Kidney epithelial cell (primary cell): ENCODE measurements at regions not wholly inside any gene's neighbourhood (a gene's known extent, or its start where the extent isn't known, plus 50 kb on each side); places are given as distances from the start of the nearest gene placed in this dataset.

Source experiments
- DNase-seq: peaks from one replicate; pipeline ENCODE4 v3.0.0-alpha.2; 2010; ENCODE audit warnings: low read depth
- H3K27me3 ChIP-seq: 2 replicates; pipeline ENCODE4 v1.6.0; 2011; ENCODE audit warnings: low read length; ENCODE audit not compliant: control insufficient read depth, insufficient read depth
- H3K36me3 ChIP-seq: 2 replicates; pipeline ENCODE4 v1.5.1; 2011; ENCODE audit warnings: low read length; ENCODE audit not compliant: control insufficient read depth, insufficient read depth
- H3K4me3 ChIP-seq: 2 replicates; pipeline ENCODE4 v1.5.1; 2011; ENCODE audit warnings: low read depth, mild to moderate bottlenecking, control low read depth, low read length
- CTCF ChIP-seq: IDR thresholded peaks from 2 replicates; pipeline ENCODE4 v1.5.1; 2011; ENCODE audit warnings: mild to moderate bottlenecking, moderate library complexity, low read length, control low read depth, inconsistent platforms; ENCODE audit not compliant: insufficient read depth, poor library complexity, severe bottlenecking

GRCh38 chr11:134864968-134865305 is 452.9 kb upstream of the B3GAT1 start:
- H3K4me3 ChIP-seq = no peak overlapping the region
- no peak for TF ChIP-seq CTCF
- no peak for DNase-seq
- no peaks in the 10 kb centered on the region for H3K27me3 ChIP-seq
- H3K36me3 ChIP-seq = no peaks in the 10 kb centered on the region

DNA sequence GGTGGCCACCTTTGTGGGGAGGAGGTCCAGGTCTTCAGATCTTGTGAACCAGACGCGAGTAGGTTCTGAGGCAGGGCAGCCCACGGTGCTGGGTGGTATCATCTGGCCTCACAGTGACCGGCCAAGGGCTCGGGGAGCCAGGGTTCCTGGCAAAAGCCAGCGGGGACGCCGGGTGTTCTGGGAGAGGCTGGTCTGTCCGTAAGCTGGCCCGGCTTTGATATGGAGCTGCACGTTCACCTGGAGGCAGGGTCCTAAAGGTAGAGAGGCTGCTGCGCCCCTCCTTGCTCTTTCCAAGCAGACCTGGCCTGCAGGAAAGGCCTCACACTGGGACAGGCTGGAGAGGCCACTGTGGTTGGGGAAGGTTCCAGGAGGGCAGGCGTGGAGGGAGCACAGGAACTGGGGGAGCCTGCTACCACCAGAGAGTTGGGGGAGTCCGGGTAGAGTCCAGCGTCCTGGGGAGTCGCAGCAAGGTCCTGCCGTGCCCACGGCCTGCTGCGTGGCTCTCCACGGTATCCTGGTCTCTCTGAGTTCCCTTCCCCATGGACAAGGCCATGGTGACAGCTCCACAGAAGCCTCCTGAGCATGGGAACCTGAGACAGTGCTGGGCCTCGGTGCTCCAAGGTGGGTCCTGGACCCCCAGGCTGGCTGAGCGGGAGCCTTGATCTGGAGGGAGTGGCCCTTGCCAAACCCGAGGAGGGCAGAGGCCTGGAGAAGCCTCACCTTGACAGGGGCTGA is 452.4 kb upstream of the B3GAT1 start:
- Histone ChIP-seq H3K27me3 (no peaks in the 10 kb centered on the region), H3K4me3 (no peak overlapping the region), H3K36me3 (no peaks in the 10 kb centered on the region)
- DNase-seq = no peak
- no peak for TF ChIP-seq CTCF

DNA sequence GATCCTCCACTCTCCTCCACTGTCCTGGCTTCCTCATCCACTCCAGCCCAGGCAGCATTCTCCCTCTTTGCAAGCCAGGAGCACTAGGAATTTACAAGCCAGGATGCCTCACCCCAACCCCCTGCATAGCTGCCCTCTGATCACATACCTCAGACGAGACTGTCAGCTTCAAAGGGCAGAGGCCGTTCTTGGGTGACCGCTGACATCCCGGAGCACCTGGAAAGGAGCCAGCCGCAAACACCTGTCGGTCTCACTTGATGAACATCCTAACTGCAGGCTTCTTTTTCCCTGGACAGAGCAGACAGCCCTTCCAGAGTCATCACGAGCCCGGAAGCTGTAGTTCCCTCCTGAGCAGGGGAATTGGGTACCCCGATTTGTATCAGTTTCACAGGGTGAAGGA is 451.3 kb upstream of the B3GAT1 start:
- H3K36me3 ChIP-seq = no peaks in the 10 kb centered on the region
- no peak for TF ChIP-seq CTCF
- no peak for DNase-seq
- H3K4me3 ChIP-seq = no peak overlapping the region
- H3K27me3 ChIP-seq = no peaks in the 10 kb centered on the region

DNA sequence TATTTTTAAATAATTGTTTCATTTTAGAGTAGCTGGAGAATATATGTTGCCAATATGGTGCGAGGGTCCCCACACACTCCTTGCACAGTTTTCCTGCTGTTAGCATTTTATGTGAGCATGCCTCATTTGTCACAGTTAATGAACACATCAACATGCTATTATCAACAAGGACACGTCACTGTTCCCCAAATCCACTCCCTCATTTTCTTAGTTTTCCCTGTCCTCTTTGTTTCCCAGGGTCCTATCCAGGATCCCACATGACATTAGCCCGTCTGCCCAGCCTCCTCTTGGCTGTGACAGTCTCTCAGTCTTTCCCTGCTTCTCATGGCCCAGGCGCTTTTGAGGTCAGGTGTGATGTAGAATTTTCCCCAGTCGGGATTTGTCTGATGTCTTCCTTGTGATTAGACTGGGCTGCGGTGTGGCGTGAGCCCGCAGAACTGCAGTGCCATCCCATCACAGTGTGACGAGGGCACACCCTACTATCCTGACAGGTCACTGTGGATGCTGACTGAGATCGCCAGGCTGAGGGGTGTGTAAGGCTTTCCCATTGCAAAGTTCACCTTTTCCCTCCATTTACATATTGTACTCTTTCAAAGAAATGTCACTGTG is 450.6 kb upstream of the B3GAT1 start:
- DNase-seq = no peak
- no peaks in the 10 kb centered on the region for H3K36me3 ChIP-seq
- TF ChIP-seq CTCF = no peak
- H3K4me3 ChIP-seq = no peak overlapping the region
- no peaks in the 10 kb centered on the region for H3K27me3 ChIP-seq

DNA sequence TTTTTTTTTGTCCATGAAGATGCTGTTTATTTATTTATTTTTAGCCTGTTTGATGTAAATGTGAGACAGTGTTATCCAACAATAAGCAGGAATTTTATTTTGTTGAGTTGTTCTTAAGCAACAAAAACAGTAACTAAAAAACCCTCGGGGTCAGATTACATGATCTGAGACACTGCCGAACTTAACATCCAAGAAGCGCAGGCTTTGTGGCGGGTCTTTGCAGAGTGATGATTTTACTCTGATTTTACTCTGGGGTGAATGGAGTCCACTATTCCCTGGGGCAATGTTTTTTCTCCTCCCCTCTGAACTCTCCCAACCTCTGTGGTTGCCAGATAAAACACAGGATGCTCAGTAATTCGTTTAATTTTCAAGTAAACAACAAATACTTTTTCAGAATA is 450.1 kb upstream of the B3GAT1 start:
- no peak for TF ChIP-seq CTCF
- no peaks in the 10 kb centered on the region for H3K27me3 ChIP-seq
- H3K4me3 ChIP-seq = no peak overlapping the region
- no peaks in the 10 kb centered on the region for H3K36me3 ChIP-seq
- no peak for DNase-seq

DNA sequence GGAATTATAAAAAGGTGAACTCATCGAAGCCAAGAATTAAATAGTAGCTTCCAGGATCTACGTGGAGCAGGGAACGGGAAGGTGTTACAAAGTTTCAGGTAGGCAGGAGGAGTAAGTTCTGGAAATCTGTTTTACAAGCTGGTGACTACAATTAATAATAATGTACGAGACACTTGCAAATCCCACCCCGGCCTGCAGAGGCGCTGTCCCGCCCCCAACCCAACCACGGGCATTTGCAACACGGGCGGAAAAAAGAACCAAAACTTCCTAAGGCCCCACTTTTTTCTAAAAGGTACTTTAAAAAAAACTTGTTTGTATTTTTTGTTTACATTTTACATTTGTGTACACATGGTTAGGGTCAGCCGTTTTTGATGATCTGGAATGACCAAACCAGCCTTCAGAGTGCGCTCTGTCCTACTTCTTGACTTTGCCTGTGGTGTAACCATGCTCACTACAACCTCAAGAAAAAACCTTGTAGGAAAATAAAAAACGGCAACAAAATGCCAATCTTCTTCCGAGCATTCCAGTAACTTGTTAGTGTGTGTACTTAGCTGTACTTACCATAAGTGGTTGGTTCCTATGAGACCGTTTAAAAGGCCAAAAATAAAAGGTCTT is 449.6 kb upstream of the B3GAT1 start:
- H3K27me3 ChIP-seq = no peaks in the 10 kb centered on the region
- no peak overlapping the region for H3K4me3 ChIP-seq
- no peaks in the 10 kb centered on the region for H3K36me3 ChIP-seq
- no peak for TF ChIP-seq CTCF
- no peak for DNase-seq
